Brain microvascular endothelial cell (primary cell): ENCODE measurements at regions not wholly inside any gene's neighbourhood (a gene's known extent, or its start where the extent isn't known, plus 50 kb on each side); places are given as distances from the start of the nearest gene placed in this dataset.

Source experiments
- DNase-seq: peaks from one replicate; pipeline ENCODE4 v3.0.0-alpha.2; 2020
- H3K27ac ChIP-seq: fragments of 250-450 bp; sonication (Bioruptor Pico); 2 replicates; pipeline ENCODE4 v1.5.1; 2020; ENCODE audit warnings: mild to moderate bottlenecking, moderate library complexity
- H3K27me3 ChIP-seq: fragments of 250-450 bp; sonication (Bioruptor Pico); replicated peaks from 2 replicates; pipeline ENCODE4 v1.5.1; 2020; ENCODE audit warnings: mild to moderate bottlenecking
- H3K36me3 ChIP-seq: fragments of 250-450 bp; sonication (Bioruptor Pico); replicated peaks from 2 replicates; pipeline ENCODE4 v1.5.1; 2020; ENCODE audit warnings: mild to moderate bottlenecking
- H3K4me3 ChIP-seq: 2 replicates; pipeline ENCODE4 v1.5.1; 2011; ENCODE audit warnings: low read depth, mild to moderate bottlenecking, control low read depth, low read length, moderate library complexity
- in situ Hi-C: cut with HindIII; loops from 2 replicates; pipeline ENCODE4 v1.10.0; 2017; ENCODE audit warnings: low sequenced_read_pairs, low pct_ligation_motif_present
- TF ChIP-seq, protein P1 (sequence below): IDR thresholded peaks from 2 replicates; pipeline ENCODE4 v1.5.1; 2011; ENCODE audit warnings: low read depth, mild to moderate bottlenecking, moderate library complexity, low read length, control low read depth, inconsistent platforms; ENCODE audit errors: missing control alignments

DNA sequence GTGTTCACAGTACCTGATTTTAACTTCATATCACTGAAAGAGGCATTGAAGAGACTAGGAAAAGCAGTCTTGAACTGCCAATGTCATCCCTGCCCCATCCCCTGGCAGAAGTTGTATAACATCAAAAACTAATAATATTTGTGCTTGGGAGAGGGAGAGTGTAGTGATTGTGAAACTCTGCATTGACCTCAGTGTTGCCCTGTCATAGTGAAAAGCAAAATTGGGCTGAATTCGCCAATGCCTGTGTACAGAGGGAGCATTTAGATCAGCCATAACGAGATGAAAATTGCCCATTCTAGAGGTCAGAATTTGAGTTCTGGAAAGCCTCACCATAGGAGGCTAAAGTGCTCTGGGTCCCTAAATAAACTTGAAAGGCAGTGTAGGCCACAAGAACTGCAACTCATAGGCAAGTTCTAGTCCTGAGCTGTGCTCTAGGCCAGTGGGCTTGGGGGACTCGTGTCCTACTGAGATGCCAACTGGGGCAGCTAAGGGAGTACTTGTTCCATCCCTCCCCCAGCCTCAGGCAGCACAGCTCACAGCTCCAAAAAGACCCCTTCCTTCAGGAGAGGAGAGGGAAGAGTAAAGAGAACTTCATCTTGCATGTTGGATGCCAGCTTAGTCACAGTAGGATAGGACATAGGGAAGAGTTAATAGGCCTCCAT is 855.6 kb downstream of the TSN start:
- no peaks in the 10 kb centered on the region for H3K36me3 ChIP-seq
- no peaks in the 10 kb centered on the region for H3K27me3 ChIP-seq
- H3K4me3 ChIP-seq: no peak overlapping the region
- no peak overlapping the region for H3K27ac ChIP-seq
- TF ChIP-seq, protein P1, sequence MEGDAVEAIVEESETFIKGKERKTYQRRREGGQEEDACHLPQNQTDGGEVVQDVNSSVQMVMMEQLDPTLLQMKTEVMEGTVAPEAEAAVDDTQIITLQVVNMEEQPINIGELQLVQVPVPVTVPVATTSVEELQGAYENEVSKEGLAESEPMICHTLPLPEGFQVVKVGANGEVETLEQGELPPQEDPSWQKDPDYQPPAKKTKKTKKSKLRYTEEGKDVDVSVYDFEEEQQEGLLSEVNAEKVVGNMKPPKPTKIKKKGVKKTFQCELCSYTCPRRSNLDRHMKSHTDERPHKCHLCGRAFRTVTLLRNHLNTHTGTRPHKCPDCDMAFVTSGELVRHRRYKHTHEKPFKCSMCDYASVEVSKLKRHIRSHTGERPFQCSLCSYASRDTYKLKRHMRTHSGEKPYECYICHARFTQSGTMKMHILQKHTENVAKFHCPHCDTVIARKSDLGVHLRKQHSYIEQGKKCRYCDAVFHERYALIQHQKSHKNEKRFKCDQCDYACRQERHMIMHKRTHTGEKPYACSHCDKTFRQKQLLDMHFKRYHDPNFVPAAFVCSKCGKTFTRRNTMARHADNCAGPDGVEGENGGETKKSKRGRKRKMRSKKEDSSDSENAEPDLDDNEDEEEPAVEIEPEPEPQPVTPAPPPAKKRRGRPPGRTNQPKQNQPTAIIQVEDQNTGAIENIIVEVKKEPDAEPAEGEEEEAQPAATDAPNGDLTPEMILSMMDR: no peak
- in situ Hi-C loops: no loop called here
- DNase-seq: no peak

DNA sequence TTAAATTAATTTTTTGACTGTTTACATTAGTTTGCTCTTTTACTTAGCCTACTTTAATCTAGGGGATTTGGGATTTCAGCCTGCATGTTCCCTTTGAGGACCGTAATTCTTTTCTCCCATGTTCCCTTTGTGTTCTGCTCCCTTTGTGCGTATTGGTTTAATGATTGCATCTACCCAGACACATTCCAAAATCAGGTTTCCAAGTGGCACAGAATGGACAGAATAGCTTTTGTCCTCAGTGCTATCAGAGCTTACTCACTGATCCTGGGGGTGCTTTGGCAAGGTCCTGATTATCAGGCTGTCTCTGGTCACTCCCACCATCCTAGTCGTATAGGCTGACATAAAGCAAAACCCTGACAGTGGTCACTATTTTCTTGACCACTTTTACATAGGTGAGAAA is 867.5 kb downstream of the TSN start:
- Histone ChIP-seq H3K4me3 (no peak overlapping the region), H3K36me3 (no peaks in the 10 kb centered on the region), H3K27ac (no peak overlapping the region), H3K27me3 (no peaks in the 10 kb centered on the region)
- no peak for DNase-seq
- in situ Hi-C loops: no loop called here
- TF ChIP-seq, protein P1: no peak

DNA sequence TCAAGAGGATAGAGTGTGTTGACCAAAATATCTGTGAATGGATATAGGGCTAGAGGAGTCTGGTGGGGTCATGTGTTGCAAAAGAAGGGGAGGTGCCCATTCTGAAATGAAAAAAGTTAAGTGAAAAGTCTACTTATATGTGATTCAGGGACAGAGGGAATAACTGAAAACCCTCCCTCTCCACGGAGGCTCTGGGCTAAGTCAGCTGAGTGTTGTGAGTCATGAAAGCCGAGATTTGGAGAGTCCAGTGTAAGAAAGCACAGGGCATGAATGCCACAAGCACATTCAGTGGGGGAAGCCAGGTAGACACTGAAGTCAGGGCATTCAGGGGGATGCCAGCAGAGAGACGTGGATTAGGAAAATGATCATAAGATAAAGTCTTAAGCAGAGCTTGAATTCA is 871.9 kb downstream of the TSN start:
- H3K36me3 ChIP-seq: no peaks in the 10 kb centered on the region
- no peak overlapping the region for H3K4me3 ChIP-seq
- in situ Hi-C loops: no loop called here
- H3K27me3 ChIP-seq: no peaks in the 10 kb centered on the region
- TF ChIP-seq, protein P1: no peak
- no peak overlapping the region for H3K27ac ChIP-seq
- DNase-seq: peak; percentile 37

DNA sequence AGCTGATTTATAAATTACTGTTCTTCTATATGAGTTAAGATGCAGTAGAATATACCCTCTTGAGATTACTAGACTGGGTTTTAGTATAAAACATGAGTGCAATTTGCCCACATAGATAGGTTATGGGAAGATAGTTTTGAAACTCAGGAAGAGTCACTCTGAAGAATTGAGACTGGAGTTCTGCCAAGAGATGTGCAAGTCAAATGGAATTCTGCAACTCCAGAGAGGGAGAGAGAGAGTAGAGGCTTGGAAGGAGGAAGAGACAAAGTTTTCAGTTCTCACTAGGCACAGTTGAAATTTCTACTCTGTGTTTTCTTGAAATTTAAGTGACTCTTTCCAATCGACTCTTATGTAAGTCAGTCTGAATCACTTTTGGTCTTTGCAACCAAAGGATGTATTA is 878.8 kb downstream of the TSN start:
- no peaks in the 10 kb centered on the region for H3K27me3 ChIP-seq
- TF ChIP-seq, protein P1: no peak
- no peak overlapping the region for H3K4me3 ChIP-seq
- DNase-seq: peak; percentile 85
- H3K27ac ChIP-seq: peak overlapping the region; percentile 71
- in situ Hi-C loops: no loop called here
- H3K36me3 ChIP-seq: no peaks in the 10 kb centered on the region

DNA sequence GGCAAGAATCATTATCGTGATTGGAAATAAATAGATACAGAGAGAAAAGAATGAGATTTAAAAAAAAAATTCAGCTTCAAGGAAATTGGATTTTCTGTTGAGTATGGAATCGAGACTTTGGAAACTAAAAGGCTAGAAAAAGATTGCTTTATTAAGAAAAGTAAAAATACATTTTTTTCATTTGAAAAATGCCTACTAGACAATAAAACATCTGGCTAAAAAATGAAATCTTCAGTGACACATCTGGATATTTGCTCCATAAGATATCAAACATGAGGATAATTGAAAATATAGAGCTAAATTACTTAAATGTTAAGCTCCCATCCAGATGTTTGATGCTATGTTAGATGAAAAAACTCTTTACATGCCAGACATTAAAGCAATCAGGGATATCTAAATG is 879.5 kb downstream of the TSN start:
- TF ChIP-seq, protein P1: no peak
- no peak for DNase-seq
- Histone ChIP-seq H3K36me3 (no peaks in the 10 kb centered on the region), H3K27ac (peak overlapping the region; percentile 71), H3K27me3 (no peaks in the 10 kb centered on the region), H3K4me3 (no peak overlapping the region)
- in situ Hi-C loops: no loop called here

DNA sequence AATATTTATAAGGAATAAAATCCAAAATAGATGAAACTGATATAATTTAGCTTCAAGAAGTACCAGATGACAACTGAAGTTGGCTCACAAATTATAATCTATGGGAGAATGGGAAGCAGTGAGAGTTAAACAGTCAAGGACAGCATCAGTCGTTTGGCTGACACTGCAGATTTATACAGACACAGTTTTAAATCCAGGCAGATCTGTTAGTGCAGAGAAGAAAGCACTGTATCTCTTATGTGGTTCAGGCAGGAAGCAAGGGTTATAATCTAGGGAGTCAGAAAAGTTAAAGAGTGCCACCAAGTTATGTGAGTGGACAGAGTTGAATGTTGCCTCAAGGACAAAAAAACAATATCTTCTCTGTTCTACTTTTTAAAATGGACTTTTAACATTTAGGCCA is 880.2 kb downstream of the TSN start:
- Histone ChIP-seq H3K4me3 (no peak overlapping the region), H3K27ac (peak overlapping the region; percentile 30), H3K36me3 (no peaks in the 10 kb centered on the region), H3K27me3 (no peaks in the 10 kb centered on the region)
- in situ Hi-C loops: no loop called here
- TF ChIP-seq, protein P1: no peak
- DNase-seq: no peak
